ENCODE measurements at regions not wholly inside any gene's neighbourhood (a gene's known extent, or its start where the extent isn't known, plus 50 kb on each side); places are given as distances from the start of the nearest gene placed in this dataset.

DNA sequence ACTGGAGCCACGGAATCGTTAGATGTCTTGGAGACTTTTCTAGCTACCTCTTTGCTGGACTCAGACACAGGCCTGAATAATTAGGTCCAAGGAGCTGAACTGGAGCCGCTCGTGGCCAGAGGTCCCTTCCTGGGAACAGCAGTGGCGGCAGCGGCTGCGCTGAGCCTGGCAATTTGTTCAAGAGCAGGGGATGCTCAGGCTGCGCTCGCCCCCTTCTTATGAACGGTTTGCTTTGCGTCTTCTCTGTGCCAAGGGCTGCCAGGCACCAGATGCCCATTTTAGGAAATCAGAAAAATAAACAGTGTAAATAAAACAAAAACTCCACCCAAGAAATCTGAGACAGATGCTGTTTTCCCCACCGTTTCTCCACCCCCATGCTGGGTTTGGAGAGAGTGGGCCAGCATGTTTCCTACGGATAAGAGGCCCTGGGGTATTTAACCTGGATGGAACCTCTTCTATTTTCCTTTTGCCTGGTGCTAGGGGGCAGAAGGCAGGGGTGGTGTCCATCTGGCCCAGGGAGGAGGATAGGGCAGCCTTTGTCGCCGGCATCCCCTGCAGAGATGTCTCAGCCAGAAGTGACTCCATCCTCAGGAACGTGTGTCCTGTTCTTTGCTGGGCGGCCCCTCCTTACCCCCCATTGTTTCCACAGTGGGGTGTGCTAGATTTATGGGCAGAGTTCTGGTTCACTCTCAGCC lies 163.4 kb downstream of the SEC14L1 start:
- Histone ChIP-seq H3K36me3 (ENCODE audit: control insufficient read depth, insufficient read depth, low read length) (no peaks in the 10 kb centered on the region), H2AFZ (ENCODE audit: low read depth, low read length) (no peak overlapping the region), H3K9me3 (replicated peaks; ENCODE audit: control insufficient read depth, insufficient read depth, low read depth, low read length) (no peaks in the 10 kb centered on the region), H3K4me2 (ENCODE audit: insufficient read depth, low read length) (no peak overlapping the region), H3K4me1 (replicated peaks in 1 of 2; ENCODE audit: control insufficient read depth in 2 of 2, insufficient read depth in 2 of 2, low read length in 2 of 2) (peaks cover 0 to 19% of the 10 kb centered on the region in 2 experiments; a peak in 2 of 5 replicates), H3K79me2 (ENCODE audit: control insufficient read depth, insufficient read depth, low read length) (no peaks in the 10 kb centered on the region), H3K27me3 (ENCODE audit: control insufficient read depth in 2 of 2, insufficient read depth in 2 of 2, low read length in 2 of 2) (peaks cover 9 to 50% of the 10 kb centered on the region in 2 experiments; a peak in 4 of 5 replicates), H3K27ac (ENCODE audit: extremely low read depth, low read depth, low read length) (no peak overlapping the region), H3K9ac (ENCODE audit: insufficient read depth in 1 of 2, low read depth in 2 of 2, low read length in 2 of 2) (no peak overlapping the region), H3K9me1 (ENCODE audit: control insufficient read depth, insufficient read depth, low read length) (peaks cover 2% of the 10 kb centered on the region), H3K4me3 (no peak overlapping the region), H4K20me1 (replicated peaks; ENCODE audit: control insufficient read depth, insufficient read depth, low read length) (peaks cover 4% of the 10 kb centered on the region; the same call in 1 of the 2 replicates)
- intact Hi-C loops (cut with micrococcal nuclease) (no loop called here), in situ Hi-C loops (cut with MboI) (no loop called here)
- FAIRE-seq, result no peak
- ChIA-PET CTCF (ENCODE audit: low intra/inter-chr PET ratio) (no interaction called here), POLR2A (interaction anchor here (1.0 to 1.1 kb wide), 2 partner anchors 9 kb away, joined by 3 to 4 read pairs; no protein-coding TSS in a partner anchor)
- WGBS (ENCODE audit: insufficient coverage, low coverage, missing lambda C conversion rate), result 24% methylated on average over 15 of the region's 17 CpGs
- ATAC-seq, result no peak
- no peak for DNase-seq (ENCODE audit: extremely low read depth in 1 of 4, low spot score in 3 of 4)
- BruUV-seq (replicated peaks), result no TSS peak
- no peak for TF ChIP-seq SP1 (CRISPR knock-in tag; IDR thresholded peaks at IDR 0.05)
- TF ChIP-seq HNRNPLL (IDR thresholded peaks at IDR 0.05; ENCODE audit: low read depth, low read length, poor library complexity, severe bottlenecking), result no peak
- no peak for TF ChIP-seq RAD21 (CRISPR knock-in tag; conservative IDR thresholded peaks at IDR 0.05 in 1 of 2, IDR thresholded peaks at IDR 0.05 in 1 of 2)
- TF ChIP-seq PML (IDR thresholded peaks at IDR 0.05; ENCODE audit: low read length), result no peak
- no peak for TF ChIP-seq PHF8 (IDR thresholded peaks at IDR 0.05; ENCODE audit: borderline replicate concordance, low read length)
- no peak for TF ChIP-seq SRSF9 (IDR thresholded peaks at IDR 0.05; ENCODE audit: borderline replicate concordance, low read depth, low read length)
- no peak for TF ChIP-seq TFAM (CRISPR knock-in tag; conservative IDR thresholded peaks at IDR 0.05)
- TF ChIP-seq YY1 (IDR thresholded peaks at IDR 0.05; ENCODE audit: borderline replicate concordance in 1 of 3, control insufficient read depth in 1 of 3, extremely low read depth in 1 of 3, insufficient read depth in 3 of 3, insufficient read length in 1 of 3, insufficient replicate concordance in 2 of 3, low read depth in 1 of 3, low read length in 2 of 3), result no peak
- TF ChIP-seq ZNF311 (CRISPR knock-in tag; IDR thresholded peaks at IDR 0.05), result no peak
- TF ChIP-seq NFYB (IDR thresholded peaks at IDR 0.05; ENCODE audit: extremely low read depth, insufficient read length), result no peak
- TF ChIP-seq SMARCA5 (IDR thresholded peaks at IDR 0.05), result no peak
- TF ChIP-seq, protein P1, sequence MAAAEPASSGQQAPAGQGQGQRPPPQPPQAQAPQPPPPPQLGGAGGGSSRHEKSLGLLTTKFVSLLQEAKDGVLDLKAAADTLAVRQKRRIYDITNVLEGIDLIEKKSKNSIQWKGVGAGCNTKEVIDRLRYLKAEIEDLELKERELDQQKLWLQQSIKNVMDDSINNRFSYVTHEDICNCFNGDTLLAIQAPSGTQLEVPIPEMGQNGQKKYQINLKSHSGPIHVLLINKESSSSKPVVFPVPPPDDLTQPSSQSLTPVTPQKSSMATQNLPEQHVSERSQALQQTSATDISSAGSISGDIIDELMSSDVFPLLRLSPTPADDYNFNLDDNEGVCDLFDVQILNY (CRISPR knock-in tag; IDR thresholded peaks at IDR 0.05), result no peak
- TF ChIP-seq ZNF146 (CRISPR knock-in tag; IDR thresholded peaks at IDR 0.05; ENCODE audit: unreplicated experiment), result no peak
- TF ChIP-seq GATAD2B (IDR thresholded peaks at IDR 0.05; ENCODE audit: borderline replicate concordance), result no peak
- no peak for TF ChIP-seq TCF7L2 (IDR thresholded peaks at IDR 0.05; ENCODE audit: low read depth, low read length)
- TF ChIP-seq, protein P2, sequence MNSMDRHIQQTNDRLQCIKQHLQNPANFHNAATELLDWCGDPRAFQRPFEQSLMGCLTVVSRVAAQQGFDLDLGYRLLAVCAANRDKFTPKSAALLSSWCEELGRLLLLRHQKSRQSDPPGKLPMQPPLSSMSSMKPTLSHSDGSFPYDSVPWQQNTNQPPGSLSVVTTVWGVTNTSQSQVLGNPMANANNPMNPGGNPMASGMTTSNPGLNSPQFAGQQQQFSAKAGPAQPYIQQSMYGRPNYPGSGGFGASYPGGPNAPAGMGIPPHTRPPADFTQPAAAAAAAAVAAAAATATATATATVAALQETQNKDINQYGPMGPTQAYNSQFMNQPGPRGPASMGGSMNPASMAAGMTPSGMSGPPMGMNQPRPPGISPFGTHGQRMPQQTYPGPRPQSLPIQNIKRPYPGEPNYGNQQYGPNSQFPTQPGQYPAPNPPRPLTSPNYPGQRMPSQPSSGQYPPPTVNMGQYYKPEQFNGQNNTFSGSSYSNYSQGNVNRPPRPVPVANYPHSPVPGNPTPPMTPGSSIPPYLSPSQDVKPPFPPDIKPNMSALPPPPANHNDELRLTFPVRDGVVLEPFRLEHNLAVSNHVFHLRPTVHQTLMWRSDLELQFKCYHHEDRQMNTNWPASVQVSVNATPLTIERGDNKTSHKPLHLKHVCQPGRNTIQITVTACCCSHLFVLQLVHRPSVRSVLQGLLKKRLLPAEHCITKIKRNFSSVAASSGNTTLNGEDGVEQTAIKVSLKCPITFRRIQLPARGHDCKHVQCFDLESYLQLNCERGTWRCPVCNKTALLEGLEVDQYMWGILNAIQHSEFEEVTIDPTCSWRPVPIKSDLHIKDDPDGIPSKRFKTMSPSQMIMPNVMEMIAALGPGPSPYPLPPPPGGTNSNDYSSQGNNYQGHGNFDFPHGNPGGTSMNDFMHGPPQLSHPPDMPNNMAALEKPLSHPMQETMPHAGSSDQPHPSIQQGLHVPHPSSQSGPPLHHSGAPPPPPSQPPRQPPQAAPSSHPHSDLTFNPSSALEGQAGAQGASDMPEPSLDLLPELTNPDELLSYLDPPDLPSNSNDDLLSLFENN (IDR thresholded peaks at IDR 0.05; ENCODE audit: low read depth in 2 of 2, low read length in 2 of 2), result no peak
